Keratinocyte (primary cell): ENCODE measurements at regions not wholly inside any gene's neighbourhood (a gene's known extent, or its start where the extent isn't known, plus 50 kb on each side); places are given as distances from the start of the nearest gene placed in this dataset.

Experiments
- DNase-seq: peaks from one replicate; pipeline ENCODE4 v3.0.0-alpha.2; 2011; ENCODE audit warnings: low read depth, missing footprints, low spot score
- FAIRE-seq: peaks from 2 replicates; lab custom pipeline; 2011; peaks lifted over from hg19 to GRCh38; lab: Jason Lieb, UNC
- H2AFZ ChIP-seq: 2 replicates; pipeline ENCODE4 v1.6.0; 2012; ENCODE audit warnings: low read length, control low read depth, inconsistent platforms; ENCODE audit not compliant: control insufficient read depth
- H3K27ac ChIP-seq: 2 replicates; pipeline ENCODE4 v1.5.1; 2011; ENCODE audit warnings: low read length; ENCODE audit not compliant: control insufficient read depth, insufficient read depth
- H3K27me3 ChIP-seq: 3 replicates; pipeline ENCODE4 v1.6.0; 2011; ENCODE audit warnings: low read length; ENCODE audit not compliant: control insufficient read depth, insufficient read depth; ENCODE audit errors: extremely low read depth
- H3K36me3 ChIP-seq, 2 experiments: 2 replicates in 1 of 2; 3 replicates in 1 of 2; pipeline ENCODE4 v1.5.1; 2011; ENCODE audit warnings: low read length in 2 of 2, mild to moderate bottlenecking in 1 of 2; ENCODE audit not compliant: control insufficient read depth in 2 of 2, insufficient read depth in 2 of 2; ENCODE audit errors: extremely low read depth in 1 of 2
- H3K4me1 ChIP-seq: 3 replicates; pipeline ENCODE4 v1.5.1; 2011; ENCODE audit warnings: low read length; ENCODE audit not compliant: control insufficient read depth, insufficient read depth; ENCODE audit errors: extremely low read depth
- H3K4me2 ChIP-seq: 3 replicates; pipeline ENCODE4 v1.6.0; 2011; ENCODE audit warnings: low read depth, low read length; ENCODE audit not compliant: control insufficient read depth, insufficient read depth; ENCODE audit errors: extremely low read depth
- H3K4me3 ChIP-seq, 3 experiments: fragments of 200-600 bp in 1 of 3; sonication (generic) in 1 of 3; 2 replicates in 2 of 3; 3 replicates in 1 of 3; pipeline ENCODE4 v1.5.1; 2011 to 2016; ENCODE audit warnings: low read length in 3 of 3, mild to moderate bottlenecking in 3 of 3, control low read depth in 2 of 3, inconsistent platforms in 1 of 3, low read depth in 1 of 3, mixed read lengths in 1 of 3, mixed run types in 1 of 3, moderate library complexity in 1 of 3; ENCODE audit not compliant: control insufficient read depth in 2 of 3, insufficient read depth in 2 of 3; ENCODE audit errors: extremely low read depth in 1 of 3
- H3K79me2 ChIP-seq: 2 replicates; pipeline ENCODE4 v1.6.0; 2012; ENCODE audit warnings: low read length; ENCODE audit not compliant: control insufficient read depth, insufficient read depth
- H3K9ac ChIP-seq: 3 replicates; pipeline ENCODE4 v1.6.0; 2011; ENCODE audit warnings: low read length; ENCODE audit not compliant: control insufficient read depth, insufficient read depth; ENCODE audit errors: extremely low read depth
- H3K9me1 ChIP-seq: 3 replicates; pipeline ENCODE4 v1.6.0; 2011; ENCODE audit warnings: low read length; ENCODE audit not compliant: control insufficient read depth, insufficient read depth; ENCODE audit errors: extremely low read depth
- H3K9me3 ChIP-seq: 2 replicates; pipeline ENCODE4 v1.5.1; 2012; ENCODE audit warnings: low read depth, low read length; ENCODE audit not compliant: control insufficient read depth
- H4K20me1 ChIP-seq: 3 replicates; pipeline ENCODE4 v1.6.0; 2011; ENCODE audit warnings: low read length; ENCODE audit not compliant: control insufficient read depth, insufficient read depth; ENCODE audit errors: extremely low read depth
- CTCF ChIP-seq, 3 experiments: IDR thresholded peaks in 1 of 3; conservative IDR thresholded peaks in 1 of 3; optimal IDR thresholded peaks in 1 of 3; 2 replicates in 2 of 3; 3 replicates in 1 of 3; pipeline versions ENCODE3 to v1.5.1; 2011; ENCODE audit warnings: low read length in 3 of 3, mild to moderate bottlenecking in 3 of 3, moderate library complexity in 2 of 3, control low read depth in 1 of 3, inconsistent platforms in 1 of 3; ENCODE audit not compliant: insufficient read depth in 2 of 3; ENCODE audit errors: extremely low read depth in 1 of 3
- EZH2 ChIP-seq: IDR thresholded peaks from one replicate; pipeline ENCODE4 v1.6.1; 2012; ENCODE audit warnings: inconsistent platforms, mild to moderate bottlenecking, low read length, moderate library complexity
- dilution Hi-C: fragments of 300-500 bp; cut with MboI; formaldehyde crosslinking; loops from one replicate; pipeline ENCODE4 v1.7.0; 2020; ENCODE audit warnings: low sequenced_read_pairs; ENCODE audit not compliant: extremely low pct_ligation_motif_present

GRCh38 chr5:4720831-4721230, 419.3 kb upstream of the ADAMTS16 start:
- no peak overlapping the region for H2AFZ ChIP-seq
- H3K27me3 ChIP-seq = no peaks in the 10 kb centered on the region
- H3K9ac ChIP-seq = no peak overlapping the region
- H3K4me2 ChIP-seq = no peak overlapping the region
- H3K36me3 ChIP-seq = no peaks in the 10 kb centered on the region
- DNase-seq (no peak), FAIRE-seq (no peak)
- dilution Hi-C loops = no loop called here
- H3K4me1 ChIP-seq = no peaks in the 10 kb centered on the region
- no peaks in the 10 kb centered on the region for H3K9me3 ChIP-seq
- H3K4me3 ChIP-seq = no peak overlapping the region
- H3K9me1 ChIP-seq = no peaks in the 10 kb centered on the region
- TF ChIP-seq EZH2 (no peak), CTCF (optimal IDR thresholded peaks at IDR 0.05 in 1 of 3, IDR thresholded peaks at IDR 0.05 in 1 of 3, conservative IDR thresholded peaks at IDR 0.05 in 1 of 3; ENCODE audit: extremely low read depth in 1 of 3, insufficient read depth in 2 of 3, low read length in 3 of 3) (no peak)
- no peaks in the 10 kb centered on the region for H3K79me2 ChIP-seq
- no peaks in the 10 kb centered on the region for H4K20me1 ChIP-seq
- no peak overlapping the region for H3K27ac ChIP-seq

GRCh38 chr5:4722886-4723285, 417.2 kb upstream of the ADAMTS16 start:
- dilution Hi-C loops = no loop called here

More at GRCh38 chr5:4722886-4723285, 417.2 kb upstream of the ADAMTS16 start:
- Histone ChIP-seq H3K9ac (no peak overlapping the region), H3K36me3 (no peaks in the 10 kb centered on the region), H3K4me2 (no peak overlapping the region), H3K27ac (no peak overlapping the region), H3K9me3 (no peaks in the 10 kb centered on the region), H3K9me1 (no peaks in the 10 kb centered on the region), H3K4me3 (no peak overlapping the region), H2AFZ (no peak overlapping the region), H3K79me2 (no peaks in the 10 kb centered on the region), H3K27me3 (no peaks in the 10 kb centered on the region), H3K4me1 (no peaks in the 10 kb centered on the region), H4K20me1 (no peaks in the 10 kb centered on the region)
- FAIRE-seq (no peak), DNase-seq (no peak)
- no peak for TF ChIP-seq EZH2
- no peak for TF ChIP-seq CTCF (optimal IDR thresholded peaks at IDR 0.05 in 1 of 3, IDR thresholded peaks at IDR 0.05 in 1 of 3, conservative IDR thresholded peaks at IDR 0.05 in 1 of 3; ENCODE audit: extremely low read depth in 1 of 3, insufficient read depth in 2 of 3, low read length in 3 of 3)
